ENCODE measurements at regions not wholly inside any gene's neighbourhood (a gene's known extent, or its start where the extent isn't known, plus 50 kb on each side); places are given as distances from the start of the nearest gene placed in this dataset.

- H3K4me1 ChIP-seq (ENCODE audit: insufficient read depth, low read length), result no peaks in the 10 kb centered on the region
- peaks cover 2 to 5% (median 4%) of the 10 kb centered on the region in 3 donors for H3K4me1 Mint-ChIP-seq
- CTCF ChIA-PET, result no interaction called here
- no peak overlapping the region for H3K27ac ChIP-seq (ENCODE audit: low read depth, low read length)
- peaks cover 8 to 32% of the 10 kb centered on the region in 2 donors for H3K27me3 Mint-ChIP-seq
- H3K36me3 ChIP-seq (ENCODE audit: insufficient read depth, low read length), result no peaks in the 10 kb centered on the region
- H3K4me3 Mint-ChIP-seq, result no peak overlapping the region
- H3K9me3 Mint-ChIP-seq, result peaks cover 0 to 2% (median 0%) of the 10 kb centered on the region in 5 donors
- no peak overlapping the region for H3K27ac Mint-ChIP-seq
- POLR2A ChIA-PET, result no interaction called here
- no peaks in the 10 kb centered on the region for H3K27me3 ChIP-seq (ENCODE audit: insufficient read depth, low read length, poor library complexity, severe bottlenecking)
- H3K36me3 Mint-ChIP-seq, result no peaks in the 10 kb centered on the region
- DNase-seq, result no peak
- no peak overlapping the region for H3K4me3 ChIP-seq (ENCODE audit: low read length)
- H3K9me3 ChIP-seq (ENCODE audit: low read length), result no peaks in the 10 kb centered on the region
These were observed 418.8 kb upstream of the HS6ST1 start for GRCh38 chr2:128737546-128737826.

DNA sequence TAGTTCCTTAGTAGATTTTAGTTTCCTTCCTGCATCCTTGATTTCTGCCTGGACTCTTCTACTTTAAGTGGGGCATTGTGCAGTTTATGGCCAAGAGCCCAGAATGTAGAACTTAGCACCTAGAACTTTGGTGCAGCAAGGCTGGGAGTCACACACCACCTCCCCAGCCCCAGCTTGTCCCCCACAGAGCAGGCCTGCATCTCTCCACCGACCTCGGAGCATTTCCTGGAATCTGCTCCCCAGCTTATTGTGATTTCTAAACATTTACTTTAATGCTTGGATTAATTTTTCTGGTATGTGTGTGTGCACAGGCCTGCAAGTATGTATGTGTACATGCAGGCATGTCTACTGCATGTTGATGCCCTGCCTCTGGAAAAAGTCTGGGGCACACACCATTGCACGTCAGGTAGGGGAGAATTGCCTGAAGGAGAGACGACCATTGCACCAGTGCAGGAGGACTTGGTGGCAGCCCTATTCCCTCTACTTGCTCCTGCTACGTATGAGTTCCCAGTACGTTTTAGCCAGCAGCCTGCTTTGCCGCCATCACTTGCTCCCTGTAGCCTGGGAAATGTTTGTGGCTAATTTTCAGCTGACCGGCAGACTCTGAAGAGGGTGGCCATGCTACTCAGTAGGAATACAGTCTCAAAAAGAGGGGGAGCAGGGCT is 419.9 kb upstream of the HS6ST1 start:
- Histone ChIP-seq H3K27ac (ENCODE audit: low read depth, low read length) (no peak overlapping the region), H3K4me1 (ENCODE audit: insufficient read depth, low read length) (no peaks in the 10 kb centered on the region), H3K9me3 (ENCODE audit: low read length) (no peaks in the 10 kb centered on the region), H3K27me3 (ENCODE audit: insufficient read depth, low read length, poor library complexity, severe bottlenecking) (no peaks in the 10 kb centered on the region), H3K4me3 (ENCODE audit: low read length) (no peak overlapping the region), H3K36me3 (ENCODE audit: insufficient read depth, low read length) (no peaks in the 10 kb centered on the region)
- Mint-ChIP-seq H3K4me1 (peaks cover 2 to 5% (median 4%) of the 10 kb centered on the region in 3 donors), H3K4me3 (no peak overlapping the region), H3K27ac (no peak overlapping the region), H3K36me3 (no peaks in the 10 kb centered on the region), H3K9me3 (peaks cover 0 to 2% (median 0%) of the 10 kb centered on the region in 5 donors), H3K27me3 (peaks cover 11 to 27% of the 10 kb centered on the region in 2 donors)
- ChIA-PET POLR2A (no interaction called here), CTCF (interaction anchor here (1.2 kb wide), 1 partner anchor 24 kb away, joined by 4 read pairs; no protein-coding TSS in a partner anchor)
- DNase-seq, result no peak

- Histone ChIP-seq H3K27me3 (ENCODE audit: insufficient read depth, low read length, poor library complexity, severe bottlenecking) (no peaks in the 10 kb centered on the region), H3K9me3 (ENCODE audit: low read length) (no peaks in the 10 kb centered on the region), H3K36me3 (ENCODE audit: insufficient read depth, low read length) (no peaks in the 10 kb centered on the region), H3K4me1 (ENCODE audit: insufficient read depth, low read length) (no peaks in the 10 kb centered on the region), H3K27ac (ENCODE audit: low read depth, low read length) (no peak overlapping the region), H3K4me3 (ENCODE audit: low read length) (no peak overlapping the region)
- Mint-ChIP-seq H3K9me3 (peaks cover 0 to 2% (median 0%) of the 10 kb centered on the region in 5 donors), H3K36me3 (no peaks in the 10 kb centered on the region), H3K27me3 (peaks cover 5 to 8% of the 10 kb centered on the region in 2 donors), H3K4me3 (no peak overlapping the region), H3K4me1 (no peaks in the 10 kb centered on the region), H3K27ac (no peak overlapping the region)
- DNase-seq, result no peak
- ChIA-PET CTCF (no interaction called here), POLR2A (no interaction called here)
These were observed 423.8 kb upstream of the HS6ST1 start for GRCh38 chr2:128742467-128742866.

DNA sequence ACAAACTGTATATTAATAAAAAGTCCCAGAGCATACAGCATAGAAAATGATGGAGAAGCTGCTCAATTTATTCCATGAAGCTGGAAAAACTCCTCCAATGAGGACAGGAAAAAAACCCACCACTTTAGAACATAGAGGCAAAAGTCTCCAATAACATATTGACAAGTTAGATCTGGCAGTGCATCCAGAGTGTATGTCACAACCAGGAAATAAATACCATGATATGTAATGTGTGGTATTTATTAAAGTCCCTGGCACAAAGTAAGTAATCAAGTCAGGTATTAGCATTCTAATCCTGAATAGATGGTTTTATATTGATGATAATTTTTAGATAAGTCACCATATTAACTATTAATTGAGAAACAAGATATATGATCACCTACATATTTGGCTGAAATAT is 427.3 kb upstream of the HS6ST1 start:
- Mint-ChIP-seq H3K27me3 (peaks cover 0 to 8% of the 10 kb centered on the region in 2 donors), H3K27ac (no peak overlapping the region), H3K9me3 (peaks cover 0 to 2% (median 0%) of the 10 kb centered on the region in 5 donors), H3K36me3 (no peaks in the 10 kb centered on the region), H3K4me1 (no peaks in the 10 kb centered on the region), H3K4me3 (no peak overlapping the region)
- H3K27ac ChIP-seq (ENCODE audit: low read depth, low read length), result no peak overlapping the region
- H3K4me3 ChIP-seq (ENCODE audit: low read length), result no peak overlapping the region
- CTCF ChIA-PET, result no interaction called here
- POLR2A ChIA-PET, result no interaction called here
- no peaks in the 10 kb centered on the region for H3K27me3 ChIP-seq (ENCODE audit: insufficient read depth, low read length, poor library complexity, severe bottlenecking)
- H3K9me3 ChIP-seq (ENCODE audit: low read length), result no peaks in the 10 kb centered on the region
- no peaks in the 10 kb centered on the region for H3K36me3 ChIP-seq (ENCODE audit: insufficient read depth, low read length)
- H3K4me1 ChIP-seq (ENCODE audit: insufficient read depth, low read length), result no peaks in the 10 kb centered on the region
- DNase-seq, result no peak

- Mint-ChIP-seq H3K9me3 (peaks cover 0 to 2% (median 0%) of the 10 kb centered on the region in 5 donors), H3K4me3 (no peak overlapping the region), H3K36me3 (no peaks in the 10 kb centered on the region), H3K4me1 (no peaks in the 10 kb centered on the region), H3K27me3 (peaks cover 0 to 8% of the 10 kb centered on the region in 2 donors), H3K27ac (no peak overlapping the region)
- Histone ChIP-seq H3K9me3 (ENCODE audit: low read length) (no peaks in the 10 kb centered on the region), H3K4me1 (ENCODE audit: insufficient read depth, low read length) (no peaks in the 10 kb centered on the region), H3K36me3 (ENCODE audit: insufficient read depth, low read length) (no peaks in the 10 kb centered on the region), H3K4me3 (ENCODE audit: low read length) (no peak overlapping the region), H3K27me3 (ENCODE audit: insufficient read depth, low read length, poor library complexity, severe bottlenecking) (no peaks in the 10 kb centered on the region), H3K27ac (ENCODE audit: low read depth, low read length) (no peak overlapping the region)
- POLR2A ChIA-PET, result no interaction called here
- CTCF ChIA-PET, result no interaction called here
- DNase-seq, result no peak
These were observed 427.7 kb upstream of the HS6ST1 start for GRCh38 chr2:128746356-128746755.

DNA sequence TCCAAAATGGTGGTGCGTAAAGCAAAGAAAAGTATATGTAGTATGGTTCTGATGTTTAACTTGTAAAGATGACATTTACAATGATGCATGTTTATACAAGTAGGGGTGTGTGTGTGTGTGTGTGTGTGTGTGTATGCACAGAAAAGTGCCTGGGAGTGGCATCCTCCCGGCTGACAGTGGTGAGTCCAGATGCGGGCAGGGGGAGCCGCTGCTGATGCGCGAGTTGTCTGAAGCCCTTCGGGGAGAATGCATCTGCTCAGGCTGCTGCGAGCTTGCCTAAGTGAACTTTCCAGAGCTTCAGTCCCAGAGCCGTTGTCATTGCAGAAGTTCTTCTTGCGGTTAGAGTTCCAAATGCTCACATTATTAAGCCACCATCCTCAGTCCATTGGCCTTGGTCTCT is 429.7 kb upstream of the HS6ST1 start:
- no peak overlapping the region for H3K27ac Mint-ChIP-seq
- DNase-seq, result no peak
- ChIA-PET CTCF (no interaction called here), POLR2A (no interaction called here)
- no peaks in the 10 kb centered on the region for H3K4me1 Mint-ChIP-seq
- peaks cover 0 to 2% (median 0%) of the 10 kb centered on the region in 5 donors for H3K9me3 Mint-ChIP-seq
- H3K9me3 ChIP-seq (ENCODE audit: low read length), result no peaks in the 10 kb centered on the region
- H3K4me3 Mint-ChIP-seq, result no peak overlapping the region
- no peak overlapping the region for H3K27ac ChIP-seq (ENCODE audit: low read depth, low read length)
- H3K27me3 Mint-ChIP-seq, result peaks cover 0 to 3% of the 10 kb centered on the region in 2 donors
- no peaks in the 10 kb centered on the region for H3K27me3 ChIP-seq (ENCODE audit: insufficient read depth, low read length, poor library complexity, severe bottlenecking)
- H3K4me1 ChIP-seq (ENCODE audit: insufficient read depth, low read length), result no peaks in the 10 kb centered on the region
- no peak overlapping the region for H3K4me3 ChIP-seq (ENCODE audit: low read length)
- H3K36me3 ChIP-seq (ENCODE audit: insufficient read depth, low read length), result no peaks in the 10 kb centered on the region
- no peaks in the 10 kb centered on the region for H3K36me3 Mint-ChIP-seq

GRCh38 chr2:128748835-128749605 is 430.4 kb upstream of the HS6ST1 start:
- no peaks in the 10 kb centered on the region for H3K36me3 ChIP-seq (ENCODE audit: insufficient read depth, low read length)
- no peak overlapping the region for H3K4me3 ChIP-seq (ENCODE audit: low read length)
- no peak overlapping the region for H3K27ac ChIP-seq (ENCODE audit: low read depth, low read length)
- Mint-ChIP-seq H3K27me3 (peaks cover 4 to 6% of the 10 kb centered on the region in 2 donors), H3K9me3 (peaks cover 0 to 2% (median 0%) of the 10 kb centered on the region in 5 donors), H3K4me3 (no peak overlapping the region), H3K4me1 (peaks cover 0 to 2% (median 0%) of the 10 kb centered on the region in 3 donors), H3K27ac (no peak overlapping the region), H3K36me3 (no peaks in the 10 kb centered on the region)
- POLR2A ChIA-PET, result no interaction called here
- DNase-seq, result no peak
- H3K4me1 ChIP-seq (ENCODE audit: insufficient read depth, low read length), result no peaks in the 10 kb centered on the region
- CTCF ChIA-PET, result no interaction called here
- no peaks in the 10 kb centered on the region for H3K9me3 ChIP-seq (ENCODE audit: low read length)
- H3K27me3 ChIP-seq (ENCODE audit: insufficient read depth, low read length, poor library complexity, severe bottlenecking), result no peaks in the 10 kb centered on the region

DNA sequence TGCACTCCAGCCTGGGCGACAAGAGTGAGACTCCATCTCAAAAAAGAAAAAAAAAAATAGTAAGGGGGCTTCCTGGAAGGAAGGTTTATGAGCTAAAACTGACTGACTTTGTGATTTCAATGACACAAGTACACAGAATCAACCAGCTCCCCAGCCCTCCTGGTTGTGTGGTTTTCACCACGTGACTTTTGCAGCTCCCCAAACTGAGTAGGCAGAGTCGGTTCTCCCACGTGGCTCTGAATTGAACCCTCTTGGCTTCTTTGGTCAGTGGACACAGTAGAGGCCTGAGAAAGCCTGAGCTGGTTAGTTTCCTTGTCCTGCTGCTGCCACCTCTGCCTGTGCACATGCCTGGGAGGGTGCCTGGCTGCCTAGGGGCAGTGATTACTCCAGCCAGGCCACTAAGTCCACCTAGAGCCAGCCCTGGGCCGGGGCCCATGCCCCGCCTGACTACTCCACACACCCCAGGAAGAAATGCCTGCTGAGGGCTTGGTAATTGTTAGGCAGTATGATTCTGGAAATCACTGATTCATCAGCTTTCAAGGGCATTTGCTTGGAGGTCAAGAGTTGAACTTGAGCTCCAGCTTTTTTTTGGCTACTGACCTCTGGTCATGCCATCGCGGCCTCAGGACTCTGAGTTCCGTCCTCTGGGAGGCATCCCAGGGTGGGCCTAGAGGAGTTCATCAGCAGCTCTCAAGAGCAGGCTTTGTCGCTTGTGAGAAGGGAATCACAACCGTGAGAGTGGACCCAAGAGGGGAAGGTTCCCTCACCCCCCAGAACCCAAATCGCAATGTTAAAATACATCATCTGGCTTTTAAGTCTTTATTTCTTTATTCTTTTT is 431.9 kb upstream of the HS6ST1 start:
- H3K4me3 Mint-ChIP-seq, result no peak overlapping the region
- peaks cover 8 to 9% of the 10 kb centered on the region in 2 donors for H3K27me3 Mint-ChIP-seq
- no peaks in the 10 kb centered on the region for H3K36me3 Mint-ChIP-seq
- H3K27me3 ChIP-seq (ENCODE audit: insufficient read depth, low read length, poor library complexity, severe bottlenecking), result no peaks in the 10 kb centered on the region
- CTCF ChIA-PET, result no interaction called here
- POLR2A ChIA-PET, result no interaction called here
- peaks cover 0 to 9% (median 3%) of the 10 kb centered on the region in 3 donors for H3K4me1 Mint-ChIP-seq
- H3K27ac Mint-ChIP-seq, result no peak overlapping the region
- H3K27ac ChIP-seq (ENCODE audit: low read depth, low read length), result no peak overlapping the region
- no peaks in the 10 kb centered on the region for H3K36me3 ChIP-seq (ENCODE audit: insufficient read depth, low read length)
- no peaks in the 10 kb centered on the region for H3K4me1 ChIP-seq (ENCODE audit: insufficient read depth, low read length)
- no peak overlapping the region for H3K4me3 ChIP-seq (ENCODE audit: low read length)
- no peak for DNase-seq
- peaks cover 0 to 2% (median 0%) of the 10 kb centered on the region in 5 donors for H3K9me3 Mint-ChIP-seq
- H3K9me3 ChIP-seq (ENCODE audit: low read length), result no peaks in the 10 kb centered on the region
